Loucy (cell line): ENCODE measurements at regions not wholly inside any gene's neighbourhood (a gene's known extent, or its start where the extent isn't known, plus 50 kb on each side); places are given as distances from the start of the nearest gene placed in this dataset.
A peak's percentile ranks its signal among the peaks of the same experiment; 100 is the strongest.

ENCODE experiments used
- H2AFZ ChIP-seq: fragments of 200-600 bp; sonication (generic); 2 replicates; pipeline ENCODE4 v1.6.0; 2016; ENCODE audit warnings: antibody characterized with exemption, mild to moderate bottlenecking, low read length, moderate library complexity
- H3F3A ChIP-seq: fragments of 200-600 bp; 2 replicates; pipeline ENCODE4 v1.6.0; 2016; ENCODE audit warnings: antibody characterized with exemption, low read depth, mild to moderate bottlenecking
- H3K27me3 ChIP-seq: fragments of 200-600 bp; sonication (generic); 2 replicates; pipeline ENCODE4 v1.6.1; 2014; ENCODE audit warnings: low read length, mild to moderate bottlenecking; ENCODE audit not compliant: insufficient read depth, poor library complexity, severe bottlenecking
- H3K36me3 ChIP-seq: fragments of 200-600 bp; sonication (generic); 2 replicates; pipeline ENCODE4 v1.6.1; 2016; ENCODE audit warnings: low read length; ENCODE audit not compliant: insufficient read depth
- H3K4me1 ChIP-seq: fragments of 200-600 bp; sonication (generic); 2 replicates; pipeline ENCODE4 v1.5.1; 2014; ENCODE audit warnings: low read length, mild to moderate bottlenecking; ENCODE audit not compliant: insufficient read depth, poor library complexity, severe bottlenecking
- H3K4me2 ChIP-seq: fragments of 200-600 bp; sonication (generic); 2 replicates; pipeline ENCODE4 v1.6.0; 2014; ENCODE audit warnings: antibody characterized with exemption, low read length, low read depth, mild to moderate bottlenecking; ENCODE audit not compliant: poor library complexity, severe bottlenecking
- H3K4me3 ChIP-seq: fragments of 200-600 bp; sonication (generic); 2 replicates; pipeline ENCODE4 v1.5.1; 2014; ENCODE audit warnings: low read length, mild to moderate bottlenecking, mixed read lengths; ENCODE audit not compliant: poor library complexity, severe bottlenecking
- H3K79me2 ChIP-seq: fragments of 200-600 bp; sonication (generic); 2 replicates; pipeline ENCODE4 v1.6.1; 2014; ENCODE audit warnings: low read length; ENCODE audit not compliant: insufficient read depth
- H3K9ac ChIP-seq: fragments of 200-600 bp; sonication (generic); 2 replicates; pipeline ENCODE4 v1.6.0; 2014; ENCODE audit warnings: mild to moderate bottlenecking, low read depth, low read length, moderate library complexity; ENCODE audit not compliant: poor library complexity, severe bottlenecking
- H3K9me2 ChIP-seq: fragments of 200-600 bp; sonication (generic); replicated peaks from 2 replicates; pipeline ENCODE4 v1.6.1; 2016; ENCODE audit warnings: low read depth, low read length, mixed read lengths
- H3K9me3 ChIP-seq: fragments of 200-600 bp; sonication (generic); 2 replicates; pipeline ENCODE4 v1.6.1; 2014; ENCODE audit warnings: mild to moderate bottlenecking, antibody characterized with exemption, low read length, low read depth; ENCODE audit not compliant: insufficient read depth
- H4K20me1 ChIP-seq: fragments of 200-600 bp; sonication (generic); 2 replicates; pipeline ENCODE4 v1.6.0; 2014; ENCODE audit warnings: antibody characterized with exemption, low read length, mild to moderate bottlenecking; ENCODE audit not compliant: insufficient read depth, poor library complexity, severe bottlenecking
- CTCF ChIP-seq: fragments of 200-600 bp; sonication (generic); conservative IDR thresholded peaks from 2 replicates; pipeline ENCODE4 v1.5.1; 2014; ENCODE audit warnings: mild to moderate bottlenecking, antibody characterized with exemption, low read length
- EZH2phosphoT487 ChIP-seq: fragments of 200-600 bp; IDR thresholded peaks from 2 replicates; pipeline ENCODE4 v1.6.1; 2018; ENCODE audit warnings: antibody characterized with exemption, mild to moderate bottlenecking, moderate library complexity, borderline replicate concordance

- Histone ChIP-seq H3K79me2 (no peaks in the 10 kb centered on the region), H3K9ac (no peak overlapping the region), H2AFZ (no peak overlapping the region), H3K9me2 (no peaks in the 10 kb centered on the region), H3K36me3 (no peaks in the 10 kb centered on the region), H4K20me1 (no peaks in the 10 kb centered on the region), H3F3A (no peaks in the 10 kb centered on the region), H3K4me2 (no peak overlapping the region), H3K4me1 (no peaks in the 10 kb centered on the region), H3K9me3 (no peaks in the 10 kb centered on the region), H3K27me3 (no peaks in the 10 kb centered on the region), H3K4me3 (no peak overlapping the region)
- TF ChIP-seq CTCF (no peak), EZH2phosphoT487 (no peak)
Measured at GRCh38 chr4:64545593-64545992, 136.3 kb upstream of the TECRL start.

- Histone ChIP-seq H3K9ac (no peak overlapping the region), H4K20me1 (no peaks in the 10 kb centered on the region), H3K4me1 (no peaks in the 10 kb centered on the region), H2AFZ (peak overlapping the region; percentile 50; the same call in 1 of the 2 replicates), H3K79me2 (no peaks in the 10 kb centered on the region), H3F3A (no peaks in the 10 kb centered on the region), H3K27me3 (no peaks in the 10 kb centered on the region), H3K36me3 (no peaks in the 10 kb centered on the region), H3K9me2 (no peaks in the 10 kb centered on the region), H3K9me3 (no peaks in the 10 kb centered on the region), H3K4me2 (no peak overlapping the region), H3K4me3 (no peak overlapping the region)
- TF ChIP-seq CTCF (peak; percentile 77), EZH2phosphoT487 (no peak)
Measured at GRCh38 chr4:64539234-64539849, 130.1 kb upstream of the TECRL start.

GRCh38 chr4:64538219-64538618 lies 129.0 kb upstream of the TECRL start:
- H3F3A ChIP-seq = no peaks in the 10 kb centered on the region
- H3K4me2 ChIP-seq = no peak overlapping the region
- no peaks in the 10 kb centered on the region for H3K27me3 ChIP-seq
- no peaks in the 10 kb centered on the region for H3K9me3 ChIP-seq
- peak; percentile 54 for TF ChIP-seq CTCF
- no peak for TF ChIP-seq EZH2phosphoT487
- H3K9ac ChIP-seq = no peak overlapping the region
- H3K4me1 ChIP-seq = no peaks in the 10 kb centered on the region
- no peaks in the 10 kb centered on the region for H4K20me1 ChIP-seq
- H3K79me2 ChIP-seq = no peaks in the 10 kb centered on the region
- no peak overlapping the region; the same call in 1 of the 2 replicates for H2AFZ ChIP-seq
- H3K4me3 ChIP-seq = no peak overlapping the region
- H3K36me3 ChIP-seq = no peaks in the 10 kb centered on the region
- H3K9me2 ChIP-seq = no peaks in the 10 kb centered on the region
